ENCODE measurements at regions not wholly inside any gene's neighbourhood (a gene's known extent, or its start where the extent isn't known, plus 50 kb on each side); places are given as distances from the start of the nearest gene placed in this dataset.
A peak's percentile ranks its signal among the peaks of the same experiment; 100 is the strongest.

GRCh38 chr10:36057731-36058130, 415.6 kb upstream of the FZD8 start:
- DNase-seq (ENCODE audit: low spot score) = no peak

DNA sequence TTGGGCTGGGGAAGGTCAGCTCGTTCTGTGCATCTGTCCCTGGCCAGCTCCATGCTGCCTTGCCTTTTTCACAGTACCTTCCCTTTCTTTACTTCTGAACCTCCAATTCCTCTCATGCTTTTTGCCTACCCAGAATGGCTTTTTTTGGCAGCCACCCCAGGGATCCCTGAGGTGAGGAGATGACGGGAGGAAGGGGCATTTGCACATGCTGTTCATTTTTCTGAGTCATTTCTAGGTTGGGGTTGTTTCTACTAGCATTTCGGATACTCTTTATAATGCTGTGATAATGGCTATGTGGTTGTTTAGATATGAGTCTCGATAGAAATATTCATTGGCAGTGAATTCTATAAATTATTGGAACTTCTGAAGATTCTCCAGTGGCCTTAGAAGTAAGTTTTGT, 415.1 kb upstream of the FZD8 start:
- DNase-seq (ENCODE audit: low spot score) = no peak

GRCh38 chr10:36053775-36054174, 411.7 kb upstream of the FZD8 start:
- DNase-seq (ENCODE audit: low spot score) = peak; percentile 71

GRCh38 chr10:36053271-36053670, 411.2 kb upstream of the FZD8 start:
- no peak for DNase-seq (ENCODE audit: low spot score)

- DNase-seq (ENCODE audit: low spot score) = no peak
These were observed 409.4 kb upstream of the FZD8 start for GRCh38 chr10:36051500-36051991.

DNA sequence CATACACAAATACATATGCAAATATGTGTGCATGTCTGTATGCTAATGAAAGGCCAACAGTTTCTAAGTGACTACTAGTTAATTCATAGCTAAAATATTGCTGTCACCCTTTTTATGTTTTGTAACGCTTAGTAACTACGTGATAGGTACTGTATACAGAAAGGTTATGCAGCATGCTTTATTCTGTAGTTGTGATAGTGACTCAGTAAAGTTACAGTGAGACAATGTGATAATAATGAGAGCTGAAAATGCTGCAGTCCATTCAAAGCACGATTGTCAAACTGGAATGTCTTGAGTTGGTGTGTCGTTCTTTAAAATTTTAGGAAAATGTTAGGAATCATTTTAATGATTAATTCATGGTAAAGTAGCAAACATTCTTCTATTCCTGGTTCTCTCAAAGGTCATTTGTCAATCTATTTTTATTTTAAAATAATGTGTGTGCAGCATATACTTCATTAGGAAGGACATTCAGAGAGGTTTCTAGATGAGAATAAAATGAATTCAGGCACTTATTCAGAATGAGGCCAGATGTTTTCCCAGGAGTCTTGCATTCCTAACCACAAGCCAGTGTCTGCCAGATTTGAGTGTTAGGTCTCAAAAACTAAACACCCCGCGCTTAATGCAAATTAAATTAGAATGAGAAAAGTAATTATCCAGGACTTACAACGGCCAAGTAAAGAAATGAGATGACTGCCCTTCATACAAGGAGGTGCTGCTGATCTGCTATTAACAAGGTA, 408.8 kb upstream of the FZD8 start:
- no peak for DNase-seq (ENCODE audit: low spot score)

DNA sequence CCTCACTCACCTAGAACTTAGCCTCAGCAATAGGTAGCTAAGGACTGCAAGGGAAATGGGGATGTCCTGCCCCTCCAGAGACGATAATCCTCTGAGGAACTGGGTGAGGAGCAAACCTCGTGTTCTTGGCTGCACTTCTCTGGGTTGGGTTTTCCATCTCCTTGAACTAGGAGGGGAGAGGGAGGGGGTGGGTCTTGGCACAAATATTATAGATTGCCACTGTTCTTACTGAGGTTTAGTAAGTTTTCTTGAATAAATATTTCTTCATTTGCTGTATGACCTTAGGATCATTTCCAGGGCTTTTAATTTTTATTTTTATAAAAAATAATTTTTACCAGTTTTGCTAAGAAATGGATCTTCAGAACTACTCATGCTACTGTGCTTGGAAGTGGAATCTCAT, 406.7 kb upstream of the FZD8 start:
- no peak for DNase-seq (ENCODE audit: low spot score)

GRCh38 chr10:36048236-36048635, 406.1 kb upstream of the FZD8 start:
- no peak for DNase-seq (ENCODE audit: low spot score)

DNA sequence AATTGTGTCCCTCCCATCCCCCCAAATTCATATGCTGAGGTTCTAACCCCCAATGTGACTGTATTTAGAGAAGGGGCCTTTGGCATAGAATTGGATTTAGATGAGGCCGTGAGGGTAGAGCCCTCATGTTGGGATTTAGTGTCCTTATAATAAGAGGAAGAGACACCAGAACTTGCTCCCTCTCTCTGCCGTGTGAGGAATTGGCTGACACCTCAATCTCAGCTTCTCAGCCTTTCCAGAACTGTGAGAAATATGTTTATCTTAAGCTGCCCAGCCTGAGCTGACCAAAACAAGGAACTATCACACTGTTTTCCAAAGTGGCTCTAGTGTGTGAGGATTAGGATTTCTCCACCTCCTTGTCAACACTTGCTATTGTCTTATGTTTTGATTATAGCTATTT, 400.0 kb upstream of the FZD8 start:
- DNase-seq (ENCODE audit: low spot score) = no peak

GRCh38 chr10:36038316-36038955, 396.3 kb upstream of the FZD8 start:
- DNase-seq (ENCODE audit: low spot score) = no peak

DNA sequence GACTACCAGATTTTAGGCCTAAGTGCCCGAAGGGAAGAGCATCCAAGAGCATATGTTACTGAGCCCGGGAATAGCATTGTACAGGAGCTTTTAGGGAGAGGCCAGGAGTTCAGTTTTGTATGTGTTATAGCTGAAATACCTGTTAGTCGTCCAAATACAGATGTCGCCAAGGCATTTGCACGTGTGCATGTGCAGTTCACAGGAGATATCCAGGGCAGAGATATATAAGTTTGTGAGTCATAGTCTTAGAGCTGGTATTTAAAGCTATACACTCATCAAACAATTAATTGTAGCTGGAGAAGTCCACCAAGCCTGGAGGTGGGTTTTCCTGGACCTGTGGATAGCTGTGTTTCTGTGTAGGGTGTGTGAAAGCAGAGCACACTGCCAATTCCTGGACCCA, 394.0 kb upstream of the FZD8 start:
- no peak for DNase-seq (ENCODE audit: low spot score)

GRCh38 chr10:36033808-36034207, 391.7 kb upstream of the FZD8 start:
- DNase-seq (ENCODE audit: low spot score) = no peak

DNA sequence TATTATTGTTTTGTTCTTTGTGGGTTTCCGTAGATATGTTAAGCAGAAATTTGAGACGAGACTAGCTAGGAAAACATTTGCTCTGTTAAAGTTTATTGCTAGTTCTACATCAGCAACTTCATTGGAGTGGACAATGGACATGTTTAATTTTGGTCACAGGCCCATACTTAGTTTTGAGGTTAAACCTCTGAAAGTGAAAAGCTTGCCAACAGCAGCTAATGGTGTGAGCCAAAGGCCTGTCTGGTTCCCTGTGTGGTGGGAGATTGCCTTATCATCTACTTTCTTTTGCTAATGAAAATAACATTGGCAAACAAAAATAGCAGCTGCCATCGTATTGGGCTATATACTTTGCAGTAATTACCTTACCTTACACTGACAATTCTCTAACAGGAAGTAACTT, 388.4 kb upstream of the FZD8 start:
- DNase-seq (ENCODE audit: low spot score) = no peak

DNA sequence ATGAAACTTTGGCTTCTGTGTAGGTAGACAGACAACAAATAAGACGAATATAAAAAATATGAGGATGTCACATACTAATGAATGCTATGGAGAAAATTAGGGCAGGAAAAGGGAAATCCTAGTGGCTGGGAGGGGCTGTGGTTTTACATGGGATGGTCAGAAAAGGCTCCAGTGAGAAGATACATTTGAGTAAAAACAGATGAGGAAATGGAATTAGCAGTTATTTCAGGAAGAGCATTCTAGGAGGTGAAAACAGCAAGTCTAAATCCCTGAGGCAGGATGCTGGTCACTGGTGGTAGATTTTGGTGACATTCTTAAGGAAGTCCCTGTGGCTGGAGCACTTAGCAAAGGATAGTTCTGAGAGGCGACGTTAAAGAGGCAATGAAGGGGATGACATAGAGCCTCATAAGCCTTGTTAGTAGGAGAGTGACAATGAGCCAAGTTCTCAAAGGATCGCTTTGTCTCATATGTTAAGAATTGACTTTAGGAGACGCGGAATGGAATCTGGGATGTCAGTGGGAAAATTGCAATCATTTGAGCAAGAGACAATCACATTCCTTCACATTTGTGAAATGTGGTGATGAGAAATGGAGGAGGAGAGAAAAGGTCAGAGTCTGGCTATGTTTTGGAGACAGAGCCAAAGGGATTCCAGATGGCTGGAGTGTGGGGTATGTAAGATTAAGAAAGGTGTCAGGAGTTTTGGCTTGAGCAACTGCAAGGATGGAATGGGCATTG, 384.7 kb upstream of the FZD8 start:
- DNase-seq (ENCODE audit: low spot score) = no peak

GRCh38 chr10:36026081-36026480, 384.0 kb upstream of the FZD8 start:
- DNase-seq (ENCODE audit: low spot score) = no peak

GRCh38 chr10:36023939-36024338, 381.8 kb upstream of the FZD8 start:
- DNase-seq (ENCODE audit: low spot score) = no peak

DNA sequence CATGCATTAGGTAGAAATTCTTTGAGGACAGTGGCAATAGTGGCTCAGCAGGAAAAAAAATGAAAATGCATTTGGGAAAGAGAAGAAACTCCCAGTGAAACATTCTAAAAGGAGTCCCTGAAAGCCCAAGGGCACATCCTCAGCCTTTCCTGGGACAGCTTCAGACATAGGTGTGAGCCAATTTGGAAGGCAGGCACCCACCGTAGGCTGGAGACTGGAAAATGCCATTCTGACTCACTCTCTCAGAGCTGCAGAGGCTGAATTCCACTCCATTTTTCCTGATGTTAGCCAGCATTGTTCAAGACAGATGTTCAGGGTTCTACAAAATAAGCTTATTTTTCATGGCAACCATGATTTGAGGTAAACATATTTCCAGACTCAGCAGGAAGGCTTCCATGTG, 379.0 kb upstream of the FZD8 start:
- DNase-seq (ENCODE audit: low spot score) = no peak

DNA sequence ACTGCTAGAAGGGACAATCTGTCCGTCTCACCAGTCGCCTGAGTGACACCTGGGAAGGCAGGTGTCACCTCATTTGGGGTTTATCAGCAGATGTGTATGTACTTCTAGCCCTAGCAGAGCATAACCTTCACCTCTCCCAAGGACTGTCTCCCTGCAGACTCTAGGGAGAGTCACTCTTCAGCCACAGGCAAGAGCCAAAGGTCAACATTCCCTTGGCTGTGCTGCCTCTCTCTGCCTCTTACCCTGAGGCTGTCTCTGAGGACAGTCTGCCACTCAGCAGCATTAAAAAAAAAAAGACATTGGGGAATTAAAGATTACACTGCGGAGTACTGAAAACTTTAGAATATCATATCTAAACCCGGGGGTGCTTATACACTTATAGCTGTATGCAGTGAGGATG, 377.7 kb upstream of the FZD8 start:
- DNase-seq (ENCODE audit: low spot score) = no peak

DNA sequence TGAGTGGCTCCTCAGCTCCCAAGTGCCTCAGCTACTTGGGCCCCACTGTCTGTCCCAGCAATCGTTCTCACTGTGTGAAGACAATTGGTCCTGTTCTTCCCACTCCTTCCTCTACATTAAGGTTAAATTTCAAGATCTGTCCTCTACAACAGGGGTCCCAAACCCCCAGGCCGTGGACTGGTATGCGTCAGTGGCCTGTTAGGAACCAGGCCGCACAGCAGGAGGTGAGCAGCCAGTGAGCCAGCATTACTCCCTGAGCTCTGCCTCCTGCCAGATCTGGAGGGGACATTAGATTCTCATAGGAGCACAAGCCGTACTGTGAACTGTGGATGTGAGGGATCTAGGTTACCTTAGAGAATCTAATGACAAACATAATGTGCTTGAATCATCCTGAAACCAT, 376.9 kb upstream of the FZD8 start:
- no peak for DNase-seq (ENCODE audit: low spot score)

GRCh38 chr10:36017137-36017536, 375.0 kb upstream of the FZD8 start:
- DNase-seq (ENCODE audit: low spot score) = no peak

DNA sequence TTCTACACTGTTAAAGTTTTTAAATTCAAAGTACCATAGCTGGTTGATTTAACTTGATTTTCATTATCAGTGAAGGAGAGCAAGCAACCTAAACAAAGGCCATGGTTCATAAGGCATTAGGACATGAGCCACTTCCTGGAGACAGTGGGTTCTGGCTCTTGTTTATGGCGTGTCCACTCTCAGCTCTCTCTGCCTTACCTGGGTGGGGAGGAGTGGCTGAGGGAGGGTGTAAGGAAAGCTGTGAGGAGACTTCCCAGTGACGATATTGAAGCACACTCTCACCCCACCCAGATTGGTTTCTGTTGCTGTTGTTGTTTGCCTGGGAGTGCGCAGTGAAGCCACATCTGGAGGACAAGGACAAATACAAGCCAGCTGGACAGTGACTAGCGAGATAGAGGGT, 365.3 kb upstream of the FZD8 start:
- no peak for DNase-seq (ENCODE audit: low spot score)

DNA sequence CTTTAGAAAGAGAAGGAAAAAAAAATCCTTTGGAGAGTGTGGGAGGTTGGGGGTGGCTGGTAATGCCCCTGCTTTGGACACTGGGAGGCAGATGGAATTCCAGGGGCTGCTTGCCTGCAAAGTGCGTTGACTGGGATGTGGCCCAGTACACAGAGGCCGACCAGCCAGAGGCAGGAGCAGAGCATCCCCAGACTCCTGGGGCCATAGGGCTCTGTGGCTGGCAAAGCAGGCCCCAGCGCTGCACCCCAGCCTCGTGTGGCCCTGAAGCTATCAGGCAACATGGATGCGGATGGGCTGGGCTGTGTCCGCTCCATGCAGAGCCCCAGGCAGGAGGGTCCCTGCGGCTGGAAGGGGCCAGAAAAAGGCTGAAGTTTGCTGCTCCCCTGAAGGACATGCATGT, 361.6 kb upstream of the FZD8 start:
- DNase-seq (ENCODE audit: low spot score) = no peak
